LNCaP clone FGC (cell line): ENCODE measurements at regions not wholly inside any gene's neighbourhood (a gene's known extent, or its start where the extent isn't known, plus 50 kb on each side); places are given as distances from the start of the nearest gene placed in this dataset.
"Not testable (repeated sequence)": the region's sequence is repeated elsewhere in the genome, so short reads cannot be mapped to it uniquely, and the experiment has no call there.

Experiments used
- DNase-seq: peaks from one replicate; pipeline ENCODE4 v3.0.0-alpha.2; 2011; ENCODE audit warnings: low read depth
- H3K4me3 ChIP-seq: 2 replicates; pipeline ENCODE4 v1.5.1; 2011; ENCODE audit warnings: mild to moderate bottlenecking, low read depth, low read length, control low read depth
- TF ChIP-seq, protein P1 (sequence below): IDR thresholded peaks from 2 replicates; pipeline ENCODE4 v1.5.1; 2012; ENCODE audit warnings: mild to moderate bottlenecking; ENCODE audit not compliant: control insufficient read depth, insufficient read depth; ENCODE audit errors: extremely low read depth

DNA sequence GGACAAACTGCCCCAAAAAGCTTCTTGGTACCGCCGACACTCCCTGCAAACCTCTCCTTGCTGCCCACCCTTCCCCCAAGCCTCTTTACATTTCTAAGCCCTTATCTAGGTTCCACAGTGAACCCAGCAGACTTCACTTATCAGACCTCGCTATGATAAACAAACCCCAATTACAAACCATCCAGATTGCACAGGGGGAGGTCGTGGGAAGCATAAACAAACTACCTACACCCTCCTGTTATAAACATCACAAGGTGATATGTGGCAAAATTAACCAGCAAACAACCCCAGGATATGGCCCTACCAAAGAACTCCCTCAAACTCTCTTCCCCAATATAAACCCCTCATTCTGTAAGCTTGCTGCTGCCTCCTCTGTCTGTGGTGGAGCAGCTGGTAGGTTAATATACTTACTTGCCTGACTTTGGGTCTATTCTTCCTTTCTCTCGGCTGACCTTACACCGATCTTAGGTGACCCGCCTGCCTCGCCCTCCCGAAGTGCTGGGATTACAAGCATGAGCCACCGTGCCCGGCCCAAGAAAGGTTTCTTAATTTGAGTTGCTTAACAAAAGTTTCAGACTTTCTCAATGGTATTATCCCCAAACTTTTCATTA, 66.0 kb upstream of the TENM4 start:
- TF ChIP-seq, protein P1, sequence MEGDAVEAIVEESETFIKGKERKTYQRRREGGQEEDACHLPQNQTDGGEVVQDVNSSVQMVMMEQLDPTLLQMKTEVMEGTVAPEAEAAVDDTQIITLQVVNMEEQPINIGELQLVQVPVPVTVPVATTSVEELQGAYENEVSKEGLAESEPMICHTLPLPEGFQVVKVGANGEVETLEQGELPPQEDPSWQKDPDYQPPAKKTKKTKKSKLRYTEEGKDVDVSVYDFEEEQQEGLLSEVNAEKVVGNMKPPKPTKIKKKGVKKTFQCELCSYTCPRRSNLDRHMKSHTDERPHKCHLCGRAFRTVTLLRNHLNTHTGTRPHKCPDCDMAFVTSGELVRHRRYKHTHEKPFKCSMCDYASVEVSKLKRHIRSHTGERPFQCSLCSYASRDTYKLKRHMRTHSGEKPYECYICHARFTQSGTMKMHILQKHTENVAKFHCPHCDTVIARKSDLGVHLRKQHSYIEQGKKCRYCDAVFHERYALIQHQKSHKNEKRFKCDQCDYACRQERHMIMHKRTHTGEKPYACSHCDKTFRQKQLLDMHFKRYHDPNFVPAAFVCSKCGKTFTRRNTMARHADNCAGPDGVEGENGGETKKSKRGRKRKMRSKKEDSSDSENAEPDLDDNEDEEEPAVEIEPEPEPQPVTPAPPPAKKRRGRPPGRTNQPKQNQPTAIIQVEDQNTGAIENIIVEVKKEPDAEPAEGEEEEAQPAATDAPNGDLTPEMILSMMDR, result no peak
- no peak overlapping the region for H3K4me3 ChIP-seq
- no peak for DNase-seq

DNA sequence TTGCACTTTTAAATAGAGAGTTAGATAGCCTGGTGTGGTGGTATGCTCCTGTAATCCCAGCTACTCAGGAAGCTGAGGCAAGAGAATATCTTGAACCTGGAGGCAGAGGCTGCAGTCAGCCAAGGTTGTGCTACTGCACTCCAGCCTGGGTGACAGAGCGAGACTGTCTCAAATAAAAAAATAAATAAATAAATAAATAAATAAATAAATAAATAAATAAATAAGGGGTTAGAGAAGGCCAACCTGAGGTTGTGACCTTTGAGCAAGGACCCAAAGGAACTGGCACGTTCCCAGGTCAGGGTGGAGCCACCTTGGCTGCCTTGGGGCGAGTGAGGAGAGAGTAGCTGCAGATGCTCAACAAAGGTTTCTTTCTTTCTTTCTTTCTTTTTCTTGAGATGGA, 65.3 kb upstream of the TENM4 start:
- TF ChIP-seq, protein P1, result no peak

DNA sequence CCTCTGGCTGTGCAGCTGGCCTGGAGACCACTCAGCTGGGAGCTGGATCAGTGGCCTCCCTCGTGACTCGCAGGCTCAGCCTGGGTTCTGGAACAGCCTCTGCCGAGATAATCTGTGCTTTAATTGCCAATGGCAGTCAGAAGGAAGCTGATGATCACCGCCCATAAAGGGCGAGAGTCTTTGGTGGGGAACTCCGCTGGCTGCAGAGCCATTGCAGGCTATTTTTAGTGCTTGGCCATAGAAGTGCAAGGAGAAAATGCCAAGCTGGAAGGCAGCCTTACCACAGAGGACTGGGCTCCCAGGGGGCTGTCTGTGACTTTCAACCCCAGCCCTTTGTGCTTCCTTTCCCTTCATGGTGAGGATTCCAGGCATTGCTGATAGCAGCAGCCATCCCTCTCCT, 62.2 kb upstream of the TENM4 start:
- TF ChIP-seq, protein P1, result no peak
- no peak for DNase-seq
- no peak overlapping the region for H3K4me3 ChIP-seq

More for the DNA sequence above, 65.3 kb upstream of the TENM4 start:
- H3K4me3 ChIP-seq, result no peak overlapping the region
- no peak for DNase-seq

DNA sequence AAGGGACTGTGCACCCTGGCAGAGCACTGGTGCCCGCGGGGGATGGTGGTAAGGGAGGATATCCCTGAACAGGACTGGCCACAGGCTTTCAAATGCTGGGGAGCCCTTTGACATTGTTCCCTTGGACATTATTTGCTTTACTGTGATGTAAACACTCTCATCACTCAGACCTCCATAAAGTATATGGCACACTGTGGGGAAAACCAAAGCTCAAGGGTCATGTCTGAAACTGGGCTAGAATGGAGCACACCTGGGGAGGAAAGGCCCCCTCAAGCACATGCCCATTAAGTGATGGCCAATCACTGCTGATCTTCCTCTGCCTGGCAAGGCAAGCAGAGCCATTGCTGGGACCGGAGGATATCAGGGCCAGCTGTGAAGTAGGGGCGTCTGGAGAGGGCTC, 60.9 kb upstream of the TENM4 start:
- TF ChIP-seq, protein P1, result no peak
- no peak overlapping the region for H3K4me3 ChIP-seq
- no peak for DNase-seq

DNA sequence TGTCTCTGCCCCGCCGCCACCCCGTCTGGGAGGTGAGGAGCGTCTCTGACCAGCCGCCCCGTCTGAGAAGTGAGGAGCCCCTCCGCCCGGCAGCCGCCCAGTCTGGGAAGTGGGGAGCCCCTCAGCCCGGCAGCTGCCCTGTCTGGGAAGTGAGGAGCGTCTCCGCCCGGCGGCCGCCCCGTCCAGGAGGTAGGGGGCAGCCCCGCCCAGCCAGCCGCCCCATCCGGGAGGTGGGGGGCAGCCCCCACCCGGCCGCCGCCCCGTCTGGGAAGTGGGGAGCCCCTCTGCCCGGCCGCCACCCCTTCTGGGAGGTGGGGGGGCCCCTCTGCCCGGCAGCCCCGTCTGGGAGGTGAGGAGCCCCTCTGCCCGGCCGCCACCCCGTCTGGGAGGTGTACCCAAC, 59.1 kb upstream of the TENM4 start:
- not testable (repeated sequence) for DNase-seq

DNA sequence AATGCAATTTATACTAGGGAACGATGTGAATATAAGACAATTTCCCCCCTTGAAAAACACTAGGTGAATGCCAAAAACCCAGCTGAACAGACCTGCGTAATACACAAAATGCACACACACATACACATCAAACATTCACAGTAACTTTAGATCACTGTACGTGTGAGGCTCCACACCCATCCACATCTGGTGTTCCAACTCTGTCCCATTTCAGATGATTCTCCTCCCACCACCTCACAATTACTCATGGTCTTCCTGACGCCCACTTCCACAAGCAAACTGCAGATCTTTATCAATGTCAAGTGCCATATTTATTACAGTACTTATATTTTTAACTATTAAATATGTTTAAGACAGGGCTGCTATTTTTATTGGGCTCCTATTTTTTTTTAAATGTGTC, 57.8 kb upstream of the TENM4 start:
- DNase-seq, result no peak
- TF ChIP-seq, protein P1, result no peak
- H3K4me3 ChIP-seq, result no peak overlapping the region

More for the DNA sequence above, 59.1 kb upstream of the TENM4 start:
- not testable (repeated sequence) for H3K4me3 ChIP-seq

DNA sequence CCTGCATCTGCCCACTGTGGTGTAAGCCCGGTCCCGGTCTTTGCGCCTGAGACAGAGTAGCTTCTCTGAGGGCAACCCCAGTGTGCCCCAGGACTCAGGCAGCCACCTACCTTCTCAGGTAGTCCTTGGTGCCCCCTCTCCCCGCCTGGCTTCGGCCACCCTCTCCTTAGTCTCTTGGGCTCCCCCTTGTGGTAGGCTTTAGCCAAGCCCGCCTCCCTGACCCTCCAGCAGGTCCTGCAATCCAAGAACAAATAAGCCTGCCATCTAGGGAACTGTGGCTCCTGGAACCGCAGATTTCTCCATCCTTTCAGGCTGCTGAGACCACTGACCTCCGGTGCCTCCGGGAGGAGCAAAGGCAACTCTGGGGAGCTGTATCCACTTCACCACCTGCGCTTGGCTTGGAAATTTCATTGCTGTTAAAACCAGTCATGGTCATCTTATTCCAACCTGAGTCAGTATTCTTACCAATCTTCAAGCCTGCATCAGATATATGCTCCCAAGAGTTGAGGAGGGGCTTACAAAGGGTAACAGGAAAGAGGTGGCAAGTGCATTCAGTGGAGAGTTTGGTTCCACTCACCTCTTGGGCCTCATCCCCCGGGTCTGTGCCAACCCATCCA, 52.8 kb upstream of the TENM4 start:
- TF ChIP-seq, protein P1, result peak; percentile 89
- peak; percentile 17 for DNase-seq
- H3K4me3 ChIP-seq, result no peak overlapping the region
